Esophagus muscularis mucosa (tissue), 4 donors: ENCODE measurements at regions not wholly inside any gene's neighbourhood (a gene's known extent, or its start where the extent isn't known, plus 50 kb on each side); places are given as distances from the start of the nearest gene placed in this dataset.

Source experiments
- CTCF ChIP-seq, 3 experiments: fragments of 200-600 bp in 2 of 3; fragments of 450-650 bp in 1 of 3; sonication (generic) in 2 of 3; IDR thresholded peaks; one replicate each; pipeline ENCODE4 v1.5.1; 2017 to 2019; ENCODE audit warnings: antibody characterized with exemption in 3 of 3, mild to moderate bottlenecking in 2 of 3, moderate library complexity in 1 of 3
- EP300 ChIP-seq: sonication (generic); formaldehyde crosslinking; IDR thresholded peaks from one replicate; pipeline ENCODE4 v1.6.1; 2017; ENCODE audit warnings: antibody characterized with exemption
- POLR2A ChIP-seq: fragments of 450-650 bp; IDR thresholded peaks from one replicate; pipeline ENCODE4 v1.6.1; 2017; ENCODE audit warnings: antibody characterized with exemption, moderate library complexity, mild to moderate bottlenecking, low read depth
- POLR2AphosphoS5 ChIP-seq, 2 donors: sonication (generic); formaldehyde crosslinking; IDR thresholded peaks; one replicate each; pipeline ENCODE4 v1.6.1; 2017; ENCODE audit warnings: antibody characterized with exemption in 2 of 2

- TF ChIP-seq POLR2A (no peak), CTCF (IDR thresholded peaks at IDR 0.05) (no peak), EP300 (no peak), POLR2AphosphoS5 (IDR thresholded peaks at IDR 0.05) (no peak)
These were observed 154.1 kb upstream of the FAM241A start for GRCh38 chr4:111991163-111991562.
